Stimulated activated naive B cell treated with anti-CD40 and anti-IgM and Interleukin-4, amounts not matched to agents 10 μg/mL and 1 μg/mL and 100 μg/mL, for 72 hours (primary cell): ENCODE measurements at regions not wholly inside any gene's neighbourhood (a gene's known extent, or its start where the extent isn't known, plus 50 kb on each side); places are given as distances from the start of the nearest gene placed in this dataset.
"Not testable (repeated sequence)": the region's sequence is repeated elsewhere in the genome, so short reads cannot be mapped to it uniquely, and the experiment has no call there.

Experiments
- ATAC-seq, 2 donors: fragments of 150-1000 bp; cut with Tn5 transposase; replicated peaks; 2 replicates each; pipeline ENCODE4 v1.10.0; 2021; ENCODE audit warnings: moderate library complexity in 1 of 2
- DNase-seq: peaks from one replicate; pipeline ENCODE4 v3.0.0; 2021
- H3K27ac Mint-ChIP-seq: one replicate; pipeline ENCODE4 v1.8.0; 2022; ENCODE audit warnings: mild to moderate bottlenecking, mixed read lengths
- H3K27me3 Mint-ChIP-seq, 2 donors: one replicate each; pipeline ENCODE4 v1.8.0; 2022; ENCODE audit warnings: mixed read lengths in 2 of 2
- H3K36me3 Mint-ChIP-seq, 2 donors: one replicate each; pipeline ENCODE4 v1.8.0; 2022; ENCODE audit warnings: mixed read lengths in 2 of 2, mild to moderate bottlenecking in 1 of 2
- H3K4me1 Mint-ChIP-seq, 2 donors: one replicate each; pipeline ENCODE4 v1.8.0; 2022; ENCODE audit warnings: mixed read lengths in 2 of 2, mild to moderate bottlenecking in 1 of 2
- H3K4me3 Mint-ChIP-seq, 2 donors: one replicate each; pipeline ENCODE4 v1.8.0; 2022; ENCODE audit warnings: mild to moderate bottlenecking in 2 of 2, mixed read lengths in 2 of 2, moderate library complexity in 1 of 2
- H3K9me3 Mint-ChIP-seq, 2 donors: one replicate each; pipeline ENCODE4 v1.8.0; 2022; ENCODE audit warnings: mixed read lengths in 2 of 2, mild to moderate bottlenecking in 1 of 2

DNA sequence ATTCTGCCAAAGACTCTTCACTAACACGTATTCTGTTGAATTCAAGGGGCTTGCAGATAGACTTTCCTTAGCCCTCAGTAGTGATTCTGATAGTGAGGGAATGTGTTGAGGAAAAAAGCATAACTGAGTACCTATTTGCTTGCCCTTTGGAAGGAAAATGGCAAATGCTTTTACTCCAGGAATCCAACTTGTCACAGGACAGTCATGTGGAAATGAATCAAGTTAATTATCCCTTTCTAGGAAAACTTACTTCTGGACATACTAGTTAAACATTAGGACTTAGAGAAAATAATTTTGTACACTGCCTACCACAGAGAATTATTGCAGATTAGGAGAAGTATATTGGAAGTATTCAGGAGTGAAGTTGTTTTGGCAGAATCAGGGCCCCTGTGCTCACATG, 148.9 kb upstream of the SLC13A1 start:
- no peak overlapping the region for H3K4me3 Mint-ChIP-seq
- DNase-seq (no peak), ATAC-seq (no peak)
- H3K27me3 Mint-ChIP-seq = no peaks in the 10 kb centered on the region
- no peaks in the 10 kb centered on the region for H3K36me3 Mint-ChIP-seq
- H3K4me1 Mint-ChIP-seq = no peaks in the 10 kb centered on the region
- no peak overlapping the region for H3K27ac Mint-ChIP-seq
- H3K9me3 Mint-ChIP-seq = no peaks in the 10 kb centered on the region

DNA sequence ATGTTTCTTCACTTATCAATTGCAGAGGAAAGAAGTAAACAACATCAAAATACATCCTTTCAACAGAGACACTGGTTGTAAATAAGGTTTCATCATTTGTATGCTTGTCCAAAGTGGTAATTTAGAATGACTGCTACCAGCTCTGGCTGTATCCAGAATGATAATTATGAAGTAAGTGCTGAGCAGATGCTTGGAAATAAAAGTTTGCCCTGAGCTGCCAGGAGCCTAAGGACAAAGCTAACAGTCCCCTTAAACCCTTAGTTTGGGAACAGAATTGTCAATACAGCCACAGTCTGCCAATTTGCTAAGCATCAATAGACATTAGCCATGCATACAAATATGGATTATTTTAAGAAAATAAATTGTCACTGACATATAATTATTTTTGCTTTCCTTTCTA, 147.0 kb upstream of the SLC13A1 start:
- no peak for ATAC-seq

DNA sequence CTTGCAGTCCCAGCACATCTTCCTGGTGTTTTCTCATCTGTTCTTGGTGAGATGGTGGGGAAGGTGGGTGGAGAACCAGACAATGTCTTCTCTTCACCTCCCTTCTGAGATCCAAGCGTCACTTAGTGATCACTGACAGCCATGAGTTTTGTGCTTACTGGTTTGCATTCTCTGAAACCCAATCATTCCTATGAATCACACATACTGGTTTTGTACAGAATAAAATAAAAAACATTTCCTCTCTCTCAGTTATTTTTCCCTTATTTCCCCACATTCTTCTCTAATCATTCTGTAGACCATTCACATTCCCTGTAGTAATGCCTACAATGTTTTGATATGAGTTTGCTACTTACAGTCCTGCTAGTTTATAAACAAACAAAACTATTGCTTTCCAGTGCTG, 143.8 kb upstream of the SLC13A1 start:
- Mint-ChIP-seq H3K27ac (no peak overlapping the region), H3K27me3 (no peaks in the 10 kb centered on the region), H3K4me1 (no peaks in the 10 kb centered on the region), H3K4me3 (no peak overlapping the region), H3K36me3 (no peaks in the 10 kb centered on the region), H3K9me3 (peaks cover 0 to 2% of the 10 kb centered on the region in 2 donors)
- no peak for ATAC-seq
- no peak for DNase-seq

More for the DNA sequence above, 147.0 kb upstream of the SLC13A1 start:
- Mint-ChIP-seq H3K36me3 (no peaks in the 10 kb centered on the region), H3K27me3 (no peaks in the 10 kb centered on the region), H3K9me3 (no peaks in the 10 kb centered on the region), H3K4me3 (no peak overlapping the region), H3K27ac (no peak overlapping the region), H3K4me1 (no peaks in the 10 kb centered on the region)
- DNase-seq = no peak

DNA sequence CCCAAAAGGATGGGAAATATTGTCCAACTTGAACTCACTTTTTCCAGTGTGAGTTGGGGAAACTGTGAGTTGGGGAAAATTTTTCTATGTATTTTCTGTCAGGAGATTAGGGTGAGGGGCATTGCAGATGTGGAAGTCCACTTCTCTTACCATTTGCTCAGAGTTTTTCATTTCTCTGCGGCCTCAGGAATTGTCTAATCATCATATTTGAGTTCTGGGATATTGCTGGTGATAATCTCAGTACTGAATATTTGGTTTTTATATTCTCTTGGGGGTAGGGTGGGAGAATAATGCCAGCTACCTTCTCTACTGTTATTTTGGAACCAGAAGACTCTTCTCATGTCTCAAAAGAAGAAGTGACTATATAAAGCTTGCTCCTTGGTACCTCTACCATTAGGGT, 141.3 kb upstream of the SLC13A1 start:
- H3K36me3 Mint-ChIP-seq = no peaks in the 10 kb centered on the region
- DNase-seq = no peak

DNA sequence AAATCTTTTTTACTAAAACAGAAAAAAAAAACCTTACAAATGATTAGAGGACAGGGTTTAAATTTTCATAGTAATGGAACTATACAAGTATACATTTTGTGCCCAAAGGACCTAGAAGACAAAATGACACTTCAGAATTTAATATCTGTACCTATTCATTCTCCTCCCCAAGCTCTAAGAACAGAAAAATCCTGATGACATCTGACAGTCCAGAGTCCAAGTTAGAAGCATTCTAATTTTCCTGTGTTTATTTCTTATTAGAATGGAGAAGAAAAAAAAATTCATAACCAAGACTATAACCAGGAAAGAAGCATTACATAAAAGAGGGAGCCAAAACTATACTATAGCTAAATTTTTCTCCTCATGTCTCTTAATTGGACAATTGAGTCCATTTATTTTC, 138.9 kb upstream of the SLC13A1 start:
- DNase-seq = no peak
- no peak overlapping the region for H3K27ac Mint-ChIP-seq
- no peak overlapping the region for H3K4me3 Mint-ChIP-seq
- no peaks in the 10 kb centered on the region for H3K36me3 Mint-ChIP-seq
- H3K27me3 Mint-ChIP-seq = no peaks in the 10 kb centered on the region
- H3K4me1 Mint-ChIP-seq = no peaks in the 10 kb centered on the region
- no peak for ATAC-seq
- peaks cover 0 to 2% of the 10 kb centered on the region in 2 donors for H3K9me3 Mint-ChIP-seq

More for the DNA sequence above, 141.3 kb upstream of the SLC13A1 start:
- H3K27me3 Mint-ChIP-seq = no peaks in the 10 kb centered on the region
- peaks cover 0 to 2% of the 10 kb centered on the region in 2 donors for H3K9me3 Mint-ChIP-seq
- no peak overlapping the region for H3K4me3 Mint-ChIP-seq
- ATAC-seq = no peak
- H3K4me1 Mint-ChIP-seq = no peaks in the 10 kb centered on the region
- H3K27ac Mint-ChIP-seq = no peak overlapping the region

DNA sequence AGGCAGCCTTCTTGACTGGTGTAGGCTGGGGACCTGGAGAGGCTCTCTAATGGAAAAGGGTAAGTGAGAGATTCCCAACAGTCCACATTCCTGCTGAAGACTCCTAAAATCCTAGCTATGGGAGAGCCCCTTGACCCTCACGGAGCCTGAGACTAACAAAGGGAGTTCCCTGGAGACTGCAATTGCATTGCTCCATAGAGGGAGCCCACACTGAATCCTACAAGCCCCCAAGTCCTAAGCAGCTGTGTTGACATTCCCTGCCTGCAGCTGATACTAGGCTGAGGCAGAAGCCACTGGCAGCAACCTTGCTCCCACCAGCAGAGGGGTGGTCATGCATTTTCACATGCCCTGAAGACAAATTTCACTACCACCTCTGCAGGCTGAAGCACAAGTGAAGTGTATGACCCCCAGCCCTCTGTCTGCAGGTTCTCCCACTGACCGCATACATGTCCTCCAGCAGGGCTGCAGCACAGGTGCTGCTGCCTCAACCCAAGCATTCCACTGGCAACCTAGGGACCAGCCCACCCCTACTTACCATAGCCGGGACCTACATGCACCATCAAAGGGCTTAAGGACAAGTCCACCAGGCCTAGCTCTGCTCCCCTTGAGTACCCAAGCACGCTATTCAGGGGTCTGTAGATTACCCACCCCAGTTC, 130.3 kb upstream of the SLC13A1 start:
- H3K36me3 Mint-ChIP-seq = no peaks in the 10 kb centered on the region
- no peak for DNase-seq
- no peaks in the 10 kb centered on the region for H3K27me3 Mint-ChIP-seq
- no peak overlapping the region for H3K4me3 Mint-ChIP-seq
- peaks cover 5 to 9% of the 10 kb centered on the region in 2 donors for H3K9me3 Mint-ChIP-seq
- no peak overlapping the region for H3K27ac Mint-ChIP-seq
- no peak for ATAC-seq
- H3K4me1 Mint-ChIP-seq = no peaks in the 10 kb centered on the region

DNA sequence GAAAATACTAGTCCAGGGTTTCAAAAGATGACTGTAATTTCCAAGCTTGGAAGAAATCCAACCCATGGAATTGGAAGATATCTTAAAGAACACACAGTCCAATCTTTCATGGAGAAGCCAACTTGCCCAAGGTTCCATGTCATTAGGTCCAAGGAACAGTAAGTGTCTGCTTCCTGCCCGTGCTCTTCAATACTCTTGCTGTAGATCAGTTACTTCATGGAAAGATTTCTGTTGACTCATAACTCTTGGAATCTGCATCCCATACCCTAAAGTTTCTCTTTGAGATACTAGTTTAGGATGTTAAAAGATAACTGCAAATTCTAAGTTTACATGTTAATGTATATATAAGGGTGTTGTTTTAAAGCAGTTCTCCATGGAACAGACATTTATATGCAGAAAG, 127.9 kb upstream of the SLC13A1 start:
- Mint-ChIP-seq H3K4me1 (no peaks in the 10 kb centered on the region), H3K9me3 (peaks cover 10 to 15% of the 10 kb centered on the region in 2 donors), H3K36me3 (no peaks in the 10 kb centered on the region), H3K27me3 (no peaks in the 10 kb centered on the region), H3K27ac (no peak overlapping the region), H3K4me3 (no peak overlapping the region)
- DNase-seq (no peak), ATAC-seq (no peak)

DNA sequence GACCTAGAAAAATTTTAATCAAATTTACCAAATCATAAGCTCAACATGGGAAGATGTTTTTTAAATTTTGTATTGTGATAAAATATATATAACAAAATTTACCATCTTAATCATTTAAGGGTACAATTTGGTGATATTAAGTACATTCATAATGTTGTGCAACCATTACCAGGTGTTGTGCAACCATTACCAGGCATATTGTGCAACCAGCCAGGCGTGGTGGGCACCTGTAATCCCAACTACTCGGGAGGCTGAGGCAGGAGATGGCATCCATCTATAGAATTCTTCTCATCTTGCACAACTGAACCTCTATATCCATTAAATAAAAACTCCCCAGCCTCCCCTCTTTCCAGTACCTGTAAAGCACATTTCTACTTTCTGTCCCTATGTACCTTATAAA, 124.5 kb upstream of the SLC13A1 start:
- Mint-ChIP-seq H3K4me3 (no peak overlapping the region), H3K4me1 (no peaks in the 10 kb centered on the region)

DNA sequence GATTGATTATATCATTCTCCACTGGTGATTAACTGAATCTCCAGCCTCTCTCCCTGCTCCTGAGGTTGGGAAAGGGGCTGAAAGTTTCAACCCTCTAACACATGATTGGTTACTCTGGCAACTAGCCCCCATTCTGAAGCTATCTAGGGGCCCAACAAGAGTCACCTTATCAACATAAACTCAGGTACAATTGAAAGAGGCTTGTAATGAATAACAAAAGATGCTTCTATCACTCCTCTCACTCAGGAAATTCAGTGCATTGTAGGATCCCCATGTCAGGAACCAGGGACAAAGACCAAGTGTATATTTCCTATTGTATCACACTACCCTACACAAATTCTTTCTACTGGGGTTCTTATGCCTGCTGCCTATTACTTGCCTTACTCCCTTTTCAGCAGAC, 123.9 kb upstream of the SLC13A1 start:
- ATAC-seq = no peak
- Mint-ChIP-seq H3K9me3 (peaks cover 10 to 20% of the 10 kb centered on the region in 2 donors), H3K27ac (no peak overlapping the region), H3K36me3 (no peaks in the 10 kb centered on the region), H3K4me3 (no peak overlapping the region), H3K27me3 (no peaks in the 10 kb centered on the region), H3K4me1 (no peaks in the 10 kb centered on the region)
- DNase-seq = no peak

More for the DNA sequence above, 124.5 kb upstream of the SLC13A1 start:
- H3K36me3 Mint-ChIP-seq = no peaks in the 10 kb centered on the region
- no peak for ATAC-seq
- DNase-seq = no peak
- H3K27ac Mint-ChIP-seq = no peak overlapping the region
- H3K27me3 Mint-ChIP-seq = no peaks in the 10 kb centered on the region
- peaks cover 10 to 20% of the 10 kb centered on the region in 2 donors for H3K9me3 Mint-ChIP-seq

DNA sequence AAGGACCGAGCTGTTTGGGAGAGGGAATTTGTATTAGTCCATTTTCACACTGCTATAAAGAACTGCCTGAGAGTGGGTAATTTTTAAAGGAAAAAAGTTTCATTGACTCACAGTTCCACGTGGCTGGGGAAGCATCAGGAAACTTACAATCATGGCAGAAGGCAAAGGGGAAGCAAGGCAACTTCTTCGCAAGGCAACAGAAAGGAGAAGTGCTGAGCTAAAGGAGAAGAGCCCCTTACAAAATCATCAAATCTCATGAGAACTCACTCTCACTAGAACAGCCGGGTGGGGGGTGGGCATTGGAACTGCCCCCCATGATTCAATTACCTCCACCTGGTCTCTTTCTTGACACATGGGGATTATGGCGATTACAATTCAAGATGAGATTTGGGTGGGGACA, 121.8 kb upstream of the SLC13A1 start:
- H3K27me3 Mint-ChIP-seq, DNase-seq, H3K4me1 Mint-ChIP-seq, ATAC-seq, H3K4me3 Mint-ChIP-seq, H3K27ac Mint-ChIP-seq, H3K36me3 Mint-ChIP-seq: not testable (repeated sequence)
- peaks cover 10 to 20% of the 10 kb centered on the region in 2 donors for H3K9me3 Mint-ChIP-seq

DNA sequence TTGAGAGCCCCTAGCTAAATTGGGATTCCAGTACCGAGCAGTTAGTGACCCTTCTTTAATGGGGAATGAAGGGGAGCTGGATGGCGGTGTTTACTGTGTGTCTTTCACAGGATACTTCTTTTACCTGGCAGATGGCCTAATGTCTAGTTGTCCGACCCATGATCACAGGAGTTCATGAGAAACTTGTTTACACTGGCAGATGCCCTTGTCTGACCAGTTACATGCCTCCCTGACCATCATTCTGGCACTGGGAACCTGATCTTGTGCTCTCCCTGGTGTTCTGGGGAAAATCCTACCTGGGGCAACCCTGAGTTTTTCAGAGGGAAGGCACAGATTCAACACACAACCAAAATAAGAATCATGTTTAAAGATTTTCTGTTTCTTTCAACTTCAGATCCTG, 120.1 kb upstream of the SLC13A1 start:
- H3K27ac Mint-ChIP-seq = no peak overlapping the region
- H3K27me3 Mint-ChIP-seq = no peaks in the 10 kb centered on the region
- H3K36me3 Mint-ChIP-seq = no peaks in the 10 kb centered on the region
- no peaks in the 10 kb centered on the region for H3K4me1 Mint-ChIP-seq
- peaks cover 10 to 20% of the 10 kb centered on the region in 2 donors for H3K9me3 Mint-ChIP-seq
- no peak for DNase-seq
- no peak overlapping the region for H3K4me3 Mint-ChIP-seq
- no peak for ATAC-seq

DNA sequence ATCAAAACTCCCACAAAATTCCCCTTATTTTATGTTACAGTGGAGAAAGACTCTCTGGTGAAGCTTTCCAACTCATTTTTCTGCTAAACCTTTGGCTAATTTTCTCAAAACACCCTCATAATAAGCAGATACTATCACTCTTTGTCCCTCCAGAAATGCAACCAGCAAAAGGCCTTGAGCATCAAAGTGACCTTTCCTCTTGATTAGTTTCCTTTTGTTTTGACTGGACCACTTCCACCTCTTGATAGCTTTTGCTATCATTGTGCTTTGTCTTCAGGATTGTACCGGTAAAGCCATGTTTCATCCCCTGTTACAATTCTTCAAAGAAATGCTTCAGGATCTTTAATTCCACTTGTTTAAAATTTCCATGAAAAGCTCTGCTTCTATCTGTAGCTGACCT, 115.1 kb upstream of the SLC13A1 start:
- DNase-seq (no peak), ATAC-seq (no peak)
- Mint-ChIP-seq H3K4me3 (no peak overlapping the region), H3K27ac (no peak overlapping the region), H3K36me3 (no peaks in the 10 kb centered on the region), H3K4me1 (no peaks in the 10 kb centered on the region), H3K9me3 (peaks cover 0 to under 1% of the 10 kb centered on the region in 2 donors), H3K27me3 (no peaks in the 10 kb centered on the region)

DNA sequence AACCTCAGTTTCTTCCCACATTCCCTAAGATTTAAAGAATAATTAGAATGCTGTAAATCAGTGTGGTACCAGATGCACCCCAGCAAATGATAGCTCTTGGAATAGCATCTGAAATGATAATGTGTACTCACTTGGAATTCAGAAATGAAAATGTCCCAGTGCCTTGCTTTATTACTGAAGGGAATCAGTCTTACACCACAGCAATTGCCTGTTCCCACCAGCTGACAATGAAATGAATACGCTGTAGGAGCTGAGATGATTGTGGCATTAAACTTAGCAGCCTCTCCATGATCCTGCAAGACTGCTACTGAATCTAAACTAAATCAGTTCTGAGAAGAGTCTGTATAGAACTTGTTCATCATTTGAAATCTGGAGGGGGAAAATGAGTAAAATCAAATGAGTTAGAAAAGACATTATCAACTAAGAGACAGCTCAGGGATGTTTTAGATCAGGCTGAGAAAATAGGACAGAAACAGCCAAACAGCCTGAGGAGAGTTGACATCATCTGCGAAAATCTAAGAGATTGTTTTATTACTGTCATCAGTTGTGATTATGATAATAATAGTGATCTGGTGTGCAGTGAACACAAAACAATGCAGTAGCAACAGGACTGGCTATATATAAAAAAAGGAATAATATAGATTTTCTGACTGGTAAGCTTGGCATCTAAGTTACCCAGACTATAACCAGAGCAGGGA, 108.6 kb upstream of the SLC13A1 start:
- Mint-ChIP-seq H3K36me3 (no peaks in the 10 kb centered on the region), H3K4me3 (no peak overlapping the region), H3K27me3 (no peaks in the 10 kb centered on the region), H3K27ac (no peak overlapping the region), H3K9me3 (no peaks in the 10 kb centered on the region), H3K4me1 (no peaks in the 10 kb centered on the region)
- ATAC-seq (no peak), DNase-seq (no peak)

DNA sequence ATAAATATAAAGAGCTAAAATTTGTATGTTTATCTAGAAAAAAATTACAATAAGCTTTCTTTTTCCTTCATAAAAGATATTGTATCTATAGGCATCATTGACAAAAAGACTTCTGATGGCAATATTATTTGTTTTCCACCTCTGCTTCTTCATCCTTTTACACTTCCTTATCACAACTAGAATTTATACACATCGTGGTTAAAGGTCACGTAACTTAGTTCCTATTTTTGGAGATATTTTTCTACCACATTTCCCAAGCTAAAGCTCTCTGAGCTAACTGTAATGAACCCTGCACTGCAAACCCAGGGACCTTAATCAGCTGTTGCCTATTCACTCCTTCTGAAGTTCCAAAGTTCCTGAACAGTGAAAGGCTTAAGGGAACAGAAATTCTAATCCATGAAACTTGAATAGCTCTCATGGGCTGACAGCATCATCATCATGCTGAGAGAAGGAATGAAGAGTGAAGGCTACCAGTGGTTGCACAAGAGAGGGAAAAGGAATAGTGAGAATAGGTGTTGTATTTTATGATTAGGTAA, 106.1 kb upstream of the SLC13A1 start:
- H3K36me3 Mint-ChIP-seq = no peaks in the 10 kb centered on the region
- DNase-seq (no peak), ATAC-seq (no peak)
- peaks cover 0 to 9% of the 10 kb centered on the region in 2 donors for H3K9me3 Mint-ChIP-seq
- H3K4me3 Mint-ChIP-seq = no peak overlapping the region
- H3K27ac Mint-ChIP-seq = no peak overlapping the region
- H3K27me3 Mint-ChIP-seq = no peaks in the 10 kb centered on the region
- H3K4me1 Mint-ChIP-seq = no peaks in the 10 kb centered on the region

DNA sequence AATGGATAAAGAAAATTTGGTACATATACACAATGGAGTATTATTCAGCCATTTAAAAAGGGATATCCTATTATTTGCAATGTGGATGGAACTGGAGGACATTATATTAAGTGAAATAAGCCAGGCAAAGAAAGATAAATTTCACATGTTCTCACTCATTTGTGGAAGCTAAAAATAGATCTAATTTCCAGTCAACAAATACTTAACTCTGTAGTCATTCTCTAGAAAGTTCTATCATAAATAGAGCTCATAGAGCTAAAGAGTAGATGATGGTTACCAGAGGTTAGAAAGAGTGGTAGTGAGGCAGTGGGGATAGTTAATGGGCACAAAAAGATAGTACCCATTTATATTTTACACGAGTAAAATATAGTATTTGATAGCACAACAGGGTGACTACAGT, 104.2 kb upstream of the SLC13A1 start:
- Mint-ChIP-seq H3K27me3 (no peaks in the 10 kb centered on the region), H3K36me3 (no peaks in the 10 kb centered on the region), H3K4me3 (no peak overlapping the region), H3K9me3 (peaks cover 4 to 10% of the 10 kb centered on the region in 2 donors), H3K27ac (no peak overlapping the region), H3K4me1 (no peaks in the 10 kb centered on the region)
- ATAC-seq = no peak
- no peak for DNase-seq
